ENCODE measurements at regions not wholly inside any gene's neighbourhood (a gene's known extent, or its start where the extent isn't known, plus 50 kb on each side); places are given as distances from the start of the nearest gene placed in this dataset.

GRCh38 chr20:18983796-18984195, 170.2 kb downstream of the SCP2D1 start:
- intact Hi-C loops (cut with micrococcal nuclease): no loop called here
- no peaks in the 10 kb centered on the region for H3K4me1 Mint-ChIP-seq
- Histone ChIP-seq H3K9ac (ENCODE audit: insufficient read depth, low read length, poor library complexity, severe bottlenecking) (no peak overlapping the region), H3K4me2 (replicated peaks; ENCODE audit: extremely low read depth, low read length, poor library complexity, severe bottlenecking) (no peak overlapping the region), H2AFZ (ENCODE audit: insufficient read depth, low read depth, low read length, poor library complexity, severe bottlenecking) (no peak overlapping the region), H3K27me3 (ENCODE audit: control insufficient read depth in 2 of 2, insufficient read depth in 2 of 2, low read length in 2 of 2) (no peaks in the 10 kb centered on the region), H3K27ac (ENCODE audit: low read depth in 1 of 2, low read length in 2 of 2) (no peak overlapping the region), H3K4me3 (replicated peaks in 1 of 3; ENCODE audit: low read depth in 2 of 3, low read length in 3 of 3) (no peak overlapping the region), H3K36me3 (replicated peaks in 1 of 2; ENCODE audit: control insufficient read depth in 1 of 2, insufficient read depth in 2 of 2, low read length in 2 of 2) (no peaks in the 10 kb centered on the region), H3K79me2 (ENCODE audit: insufficient read depth, low read length) (no peaks in the 10 kb centered on the region), H4K20me1 (ENCODE audit: insufficient read depth, low read length) (no peaks in the 10 kb centered on the region), H3K4me1 (ENCODE audit: control insufficient read depth in 1 of 2, insufficient read depth in 2 of 2, low read length in 2 of 2) (no peaks in the 10 kb centered on the region), H3K9me3 (replicated peaks in 1 of 2; ENCODE audit: control insufficient read depth in 1 of 2, insufficient read depth in 1 of 2, low read length in 2 of 2) (no peaks in the 10 kb centered on the region)
- no CpG with 5 or more reads among the region's 5 CpGs for WGBS (ENCODE audit: insufficient coverage)
- peaks cover 0 to 4% (median 3%) of the 10 kb centered on the region in 3 donors for H3K27me3 Mint-ChIP-seq (ENCODE audit: low read depth in 3 of 3)
- no peaks in the 10 kb centered on the region for H3K36me3 Mint-ChIP-seq
- H3K4me3 Mint-ChIP-seq: no peak overlapping the region
- peak overlapping the region in 1 of 7 donors; percentile 15 for H3K27ac Mint-ChIP-seq
- H3K9me3 Mint-ChIP-seq: peaks cover 0 to 2% (median 0%) of the 10 kb centered on the region in 7 donors
- DNase-seq: no peak
- TF ChIP-seq, protein P1, sequence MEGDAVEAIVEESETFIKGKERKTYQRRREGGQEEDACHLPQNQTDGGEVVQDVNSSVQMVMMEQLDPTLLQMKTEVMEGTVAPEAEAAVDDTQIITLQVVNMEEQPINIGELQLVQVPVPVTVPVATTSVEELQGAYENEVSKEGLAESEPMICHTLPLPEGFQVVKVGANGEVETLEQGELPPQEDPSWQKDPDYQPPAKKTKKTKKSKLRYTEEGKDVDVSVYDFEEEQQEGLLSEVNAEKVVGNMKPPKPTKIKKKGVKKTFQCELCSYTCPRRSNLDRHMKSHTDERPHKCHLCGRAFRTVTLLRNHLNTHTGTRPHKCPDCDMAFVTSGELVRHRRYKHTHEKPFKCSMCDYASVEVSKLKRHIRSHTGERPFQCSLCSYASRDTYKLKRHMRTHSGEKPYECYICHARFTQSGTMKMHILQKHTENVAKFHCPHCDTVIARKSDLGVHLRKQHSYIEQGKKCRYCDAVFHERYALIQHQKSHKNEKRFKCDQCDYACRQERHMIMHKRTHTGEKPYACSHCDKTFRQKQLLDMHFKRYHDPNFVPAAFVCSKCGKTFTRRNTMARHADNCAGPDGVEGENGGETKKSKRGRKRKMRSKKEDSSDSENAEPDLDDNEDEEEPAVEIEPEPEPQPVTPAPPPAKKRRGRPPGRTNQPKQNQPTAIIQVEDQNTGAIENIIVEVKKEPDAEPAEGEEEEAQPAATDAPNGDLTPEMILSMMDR (IDR thresholded peaks at IDR 0.05): no peak

DNA sequence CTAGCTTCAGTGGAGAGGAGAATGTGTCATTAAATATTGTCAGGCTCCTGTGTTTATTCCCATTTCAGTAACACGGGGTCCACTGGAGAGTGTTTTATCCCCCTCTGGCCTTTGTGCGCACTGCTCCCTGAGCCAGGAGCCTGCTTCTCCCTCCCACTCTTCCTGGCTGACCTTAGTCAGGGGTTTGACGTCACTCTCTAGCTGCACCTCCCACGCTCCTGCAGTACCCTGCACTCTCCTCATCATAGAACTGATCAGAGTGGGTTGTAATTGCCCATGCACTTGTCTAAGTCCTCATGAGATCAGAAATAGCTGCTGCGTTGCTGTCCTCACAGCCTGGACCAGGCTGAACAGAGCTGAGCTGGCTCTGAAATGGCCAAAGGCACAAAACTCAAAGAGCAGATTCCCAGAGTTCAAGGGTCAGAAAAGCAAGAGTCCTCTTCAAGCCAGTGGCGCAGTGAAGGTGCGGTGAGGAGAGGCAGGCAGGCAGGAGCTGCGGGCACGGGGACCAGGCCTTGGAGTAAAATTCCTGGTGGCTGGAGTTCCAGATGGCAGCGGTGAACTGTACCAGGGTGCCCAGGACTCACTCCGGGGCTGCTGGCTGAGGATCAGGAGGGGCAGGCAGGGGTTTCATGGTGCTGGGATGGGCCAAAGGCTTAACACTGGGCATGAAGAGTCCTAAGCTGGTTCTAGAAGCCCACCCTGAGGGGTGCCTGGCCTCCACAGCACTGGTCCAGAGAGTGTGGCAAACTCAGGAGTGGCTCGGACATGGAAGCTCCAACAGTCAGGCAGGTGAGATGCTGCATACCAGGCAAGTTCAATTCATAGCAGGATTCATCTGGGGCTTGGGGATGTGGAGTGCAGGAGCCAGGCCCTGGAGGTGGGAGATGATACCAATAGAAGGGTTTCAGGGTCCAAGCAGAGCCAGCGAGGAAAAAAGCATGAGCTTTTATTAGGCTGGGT, 170.9 kb downstream of the SCP2D1 start:
- WGBS (ENCODE audit: insufficient coverage): 94% methylated on average over 13 of the region's 13 CpGs
- Mint-ChIP-seq H3K36me3 (no peaks in the 10 kb centered on the region), H3K9me3 (peaks cover 0 to 2% (median 0%) of the 10 kb centered on the region in 7 donors), H3K27ac (no peak overlapping the region), H3K4me1 (no peaks in the 10 kb centered on the region), H3K4me3 (no peak overlapping the region), H3K27me3 (ENCODE audit: low read depth in 3 of 3) (peaks cover 0 to 4% (median 3%) of the 10 kb centered on the region in 3 donors)
- Histone ChIP-seq H3K27me3 (ENCODE audit: control insufficient read depth in 2 of 2, insufficient read depth in 2 of 2, low read length in 2 of 2) (no peaks in the 10 kb centered on the region), H3K27ac (ENCODE audit: low read depth in 1 of 2, low read length in 2 of 2) (no peak overlapping the region), H3K4me1 (ENCODE audit: control insufficient read depth in 1 of 2, insufficient read depth in 2 of 2, low read length in 2 of 2) (no peaks in the 10 kb centered on the region), H3K9ac (ENCODE audit: insufficient read depth, low read length, poor library complexity, severe bottlenecking) (no peak overlapping the region), H3K79me2 (ENCODE audit: insufficient read depth, low read length) (no peaks in the 10 kb centered on the region), H2AFZ (ENCODE audit: insufficient read depth, low read depth, low read length, poor library complexity, severe bottlenecking) (no peak overlapping the region), H3K4me2 (replicated peaks; ENCODE audit: extremely low read depth, low read length, poor library complexity, severe bottlenecking) (no peak overlapping the region), H3K4me3 (replicated peaks in 1 of 3; ENCODE audit: low read depth in 2 of 3, low read length in 3 of 3) (no peak overlapping the region), H3K9me3 (replicated peaks in 1 of 2; ENCODE audit: control insufficient read depth in 1 of 2, insufficient read depth in 1 of 2, low read length in 2 of 2) (no peaks in the 10 kb centered on the region), H4K20me1 (ENCODE audit: insufficient read depth, low read length) (no peaks in the 10 kb centered on the region), H3K36me3 (replicated peaks in 1 of 2; ENCODE audit: control insufficient read depth in 1 of 2, insufficient read depth in 2 of 2, low read length in 2 of 2) (no peaks in the 10 kb centered on the region)
- TF ChIP-seq, protein P1 (IDR thresholded peaks at IDR 0.05): no peak
- intact Hi-C loops (cut with micrococcal nuclease): no loop called here
- no peak for DNase-seq

Data from CD14-positive monocyte (primary cell).